ENCODE measurements at regions not wholly inside any gene's neighbourhood (a gene's known extent, or its start where the extent isn't known, plus 50 kb on each side); places are given as distances from the start of the nearest gene placed in this dataset.

- TF ChIP-seq E2F5 (CRISPR knock-in tag; IDR thresholded peaks at IDR 0.05) (no peak), CTCF (IDR thresholded peaks at IDR 0.05) (no peak), ZBTB21 (CRISPR knock-in tag; IDR thresholded peaks at IDR 0.05; ENCODE audit: borderline replicate concordance) (no peak), JUN (CRISPR knock-in tag; IDR thresholded peaks at IDR 0.05) (no peak), SP1 (CRISPR knock-in tag; conservative IDR thresholded peaks at IDR 0.05) (no peak), NR2C2 (CRISPR knock-in tag; IDR thresholded peaks at IDR 0.05) (no peak), E2F4 (CRISPR knock-in tag; IDR thresholded peaks at IDR 0.05; ENCODE audit: borderline replicate concordance, low read depth) (no peak), RELA (CRISPR knock-in tag; IDR thresholded peaks at IDR 0.05; ENCODE audit: borderline replicate concordance) (no peak), MLX (CRISPR knock-in tag; IDR thresholded peaks at IDR 0.05) (no peak), TEAD4 (CRISPR knock-in tag; IDR thresholded peaks at IDR 0.05) (no peak), ZBTB43 (CRISPR knock-in tag; IDR thresholded peaks at IDR 0.05) (no peak), MAX (CRISPR knock-in tag; IDR thresholded peaks at IDR 0.05) (no peak), ZNF512 (CRISPR knock-in tag; IDR thresholded peaks at IDR 0.05; ENCODE audit: borderline replicate concordance) (no peak)
Observed at GRCh38 chr9:115746496-115746895, 407.1 kb upstream of the PAPPA start.
